ENCODE measurements at regions not wholly inside any gene's neighbourhood (a gene's known extent, or its start where the extent isn't known, plus 50 kb on each side); places are given as distances from the start of the nearest gene placed in this dataset.

- ChIA-PET POLR2A (no interaction called here), CTCF (interaction anchor here (1.1 to 2.2 kb wide), 3 partner anchors 93 to 126 kb away, joined by 3 to 18 read pairs (median 4); no protein-coding TSS in a partner anchor)
Observed at GRCh38 chr3:34008836-34009809, 210.7 kb downstream of the PDCD6IP start.

More at GRCh38 chr3:34008836-34009809, 210.7 kb downstream of the PDCD6IP start:
- TF ChIP-seq CTCF (IDR thresholded peaks at IDR 0.05) (no peak), TEAD4 (CRISPR knock-in tag; IDR thresholded peaks at IDR 0.05) (no peak), IRF2 (CRISPR knock-in tag; IDR thresholded peaks at IDR 0.05; ENCODE audit: borderline replicate concordance, low read depth) (no peak), ESRRA (CRISPR knock-in tag; IDR thresholded peaks at IDR 0.05; ENCODE audit: borderline replicate concordance) (no peak), SOX15 (CRISPR knock-in tag; IDR thresholded peaks at IDR 0.05) (no peak), PRDM15 (CRISPR knock-in tag; IDR thresholded peaks at IDR 0.05) (no peak), MYBL2 (CRISPR knock-in tag; IDR thresholded peaks at IDR 0.05) (no peak), ZBTB43 (CRISPR knock-in tag; IDR thresholded peaks at IDR 0.05) (no peak), ZNF671 (CRISPR knock-in tag; IDR thresholded peaks at IDR 0.05) (no peak), ZNF512 (CRISPR knock-in tag; IDR thresholded peaks at IDR 0.05; ENCODE audit: borderline replicate concordance) (no peak), ARID4B (CRISPR knock-in tag; IDR thresholded peaks at IDR 0.05; ENCODE audit: borderline replicate concordance) (no peak), ZNF532 (CRISPR knock-in tag; IDR thresholded peaks at IDR 0.05; ENCODE audit: borderline replicate concordance) (no peak), OVOL2 (CRISPR knock-in tag; IDR thresholded peaks at IDR 0.05; ENCODE audit: borderline replicate concordance) (no peak), GRHL2 (CRISPR knock-in tag; IDR thresholded peaks at IDR 0.05; ENCODE audit: insufficient replicate concordance, severe bottlenecking) (no peak), SMAD3 (CRISPR knock-in tag; IDR thresholded peaks at IDR 0.05; ENCODE audit: borderline replicate concordance) (no peak)
- H3K4me3 Mint-ChIP-seq = no peak overlapping the region
- H3K27me3 Mint-ChIP-seq (ENCODE audit: low read depth) = peaks cover 5% of the 10 kb centered on the region; the same call in 1 of the 2 replicates
- peaks cover 23% of the 10 kb centered on the region for H3K4me1 Mint-ChIP-seq
- DNase-seq (ENCODE audit: low spot score) (no peak), ATAC-seq (peak; percentile 36)
- H3K27ac Mint-ChIP-seq = no peak overlapping the region
- no peaks in the 10 kb centered on the region for H3K9me3 Mint-ChIP-seq
- no peaks in the 10 kb centered on the region for H3K36me3 Mint-ChIP-seq

Measured in WTC11 (cell line).